ENCODE measurements at regions not wholly inside any gene's neighbourhood (a gene's known extent, or its start where the extent isn't known, plus 50 kb on each side); places are given as distances from the start of the nearest gene placed in this dataset.
A peak's percentile ranks its signal among the peaks of the same experiment; 100 is the strongest.

GRCh38 chr17:77391668-77392375 is 251.1 kb downstream of the SEC14L1 start (continued):
- TF ChIP-seq ATF6 (CRISPR knock-in tag; conservative IDR thresholded peaks at IDR 0.05) = 0 out of 2 replicates have a peak, but pooled peaks have one; percentile 51
- TF ChIP-seq MEIS1 (CRISPR knock-in tag; IDR thresholded peaks at IDR 0.05; ENCODE audit: borderline replicate concordance) = no peak
- 0 out of 2 replicates have a peak, but pooled peaks have one; percentile 29 for TF ChIP-seq ZNF577 (CRISPR knock-in tag; IDR thresholded peaks at IDR 0.05; ENCODE audit: borderline replicate concordance, low read depth)
- no peak for TF ChIP-seq CTCF (CRISPR knock-in tag; IDR thresholded peaks at IDR 0.05)
- TF ChIP-seq FIP1L1 (IDR thresholded peaks at IDR 0.05; ENCODE audit: borderline replicate concordance, insufficient read depth, low read depth, low read length) = 0 out of 2 replicates have a peak, but pooled peaks have one; percentile 66
- 0 out of 2 replicates have a peak, but pooled peaks have one; percentile 11 for TF ChIP-seq BCL3 (CRISPR knock-in tag; IDR thresholded peaks at IDR 0.05)
- no peak for TF ChIP-seq TERF1 (CRISPR knock-in tag; IDR thresholded peaks at IDR 0.05)
- TF ChIP-seq CAMTA2 (CRISPR knock-in tag; IDR thresholded peaks at IDR 0.05; ENCODE audit: borderline replicate concordance) = 0 out of 2 replicates have a peak, but pooled peaks have one; percentile 65
- TF ChIP-seq U2AF2 (IDR thresholded peaks at IDR 0.05; ENCODE audit: low read depth, low read length) = 0 out of 2 replicates have a peak, but pooled peaks have one; percentile 58
- TF ChIP-seq ZNF883 (CRISPR knock-in tag; IDR thresholded peaks at IDR 0.05; ENCODE audit: not compliant biosample characterization) = peak; percentile 59
- TF ChIP-seq RCOR2 (CRISPR knock-in tag; IDR thresholded peaks at IDR 0.05) = no peak
- TF ChIP-seq NCOA1 (CRISPR knock-in tag; IDR thresholded peaks at IDR 0.05) = no peak
- no peak for TF ChIP-seq THAP7 (CRISPR knock-in tag; IDR thresholded peaks at IDR 0.05)

Measured in HepG2 (cell line).